GM20000 (cell line): ENCODE measurements at regions not wholly inside any gene's neighbourhood (a gene's known extent, or its start where the extent isn't known, plus 50 kb on each side); places are given as distances from the start of the nearest gene placed in this dataset.

ENCODE experiments used
- DNase-seq: peaks from one replicate; pipeline ENCODE4 v3.0.0; 2012; ENCODE audit warnings: low spot score
- TF ChIP-seq, protein P1 (sequence below): IDR thresholded peaks from 2 replicates; pipeline ENCODE4 v1.5.1; 2012; ENCODE audit warnings: mild to moderate bottlenecking, control low read depth; ENCODE audit errors: extremely low read depth, missing control alignments

DNA sequence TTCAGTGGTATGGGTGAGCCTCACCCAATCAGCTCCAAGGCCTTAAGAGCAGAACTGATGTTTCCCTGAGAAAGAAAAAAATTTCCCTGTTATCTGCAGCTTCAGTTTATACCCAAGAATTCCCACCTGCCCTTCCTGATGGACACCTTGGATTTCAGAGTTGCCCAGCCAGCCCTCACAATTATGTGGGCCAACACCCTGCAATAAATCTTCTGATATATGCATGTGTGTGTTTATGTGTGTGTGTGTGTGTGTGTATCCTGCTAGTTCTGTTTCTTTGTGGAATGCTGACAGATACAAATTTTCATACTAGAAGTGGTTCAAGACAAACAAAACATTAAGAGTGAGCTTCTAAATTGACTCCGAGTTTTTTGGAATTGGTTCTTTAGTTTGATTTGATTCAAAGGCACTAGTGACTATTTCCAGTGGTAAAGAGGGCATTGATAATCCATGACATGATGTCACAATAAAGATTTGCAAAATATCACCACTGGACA is 246.6 kb upstream of the BTBD3 start:
- TF ChIP-seq, protein P1, sequence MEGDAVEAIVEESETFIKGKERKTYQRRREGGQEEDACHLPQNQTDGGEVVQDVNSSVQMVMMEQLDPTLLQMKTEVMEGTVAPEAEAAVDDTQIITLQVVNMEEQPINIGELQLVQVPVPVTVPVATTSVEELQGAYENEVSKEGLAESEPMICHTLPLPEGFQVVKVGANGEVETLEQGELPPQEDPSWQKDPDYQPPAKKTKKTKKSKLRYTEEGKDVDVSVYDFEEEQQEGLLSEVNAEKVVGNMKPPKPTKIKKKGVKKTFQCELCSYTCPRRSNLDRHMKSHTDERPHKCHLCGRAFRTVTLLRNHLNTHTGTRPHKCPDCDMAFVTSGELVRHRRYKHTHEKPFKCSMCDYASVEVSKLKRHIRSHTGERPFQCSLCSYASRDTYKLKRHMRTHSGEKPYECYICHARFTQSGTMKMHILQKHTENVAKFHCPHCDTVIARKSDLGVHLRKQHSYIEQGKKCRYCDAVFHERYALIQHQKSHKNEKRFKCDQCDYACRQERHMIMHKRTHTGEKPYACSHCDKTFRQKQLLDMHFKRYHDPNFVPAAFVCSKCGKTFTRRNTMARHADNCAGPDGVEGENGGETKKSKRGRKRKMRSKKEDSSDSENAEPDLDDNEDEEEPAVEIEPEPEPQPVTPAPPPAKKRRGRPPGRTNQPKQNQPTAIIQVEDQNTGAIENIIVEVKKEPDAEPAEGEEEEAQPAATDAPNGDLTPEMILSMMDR, result no peak
- no peak for DNase-seq

DNA sequence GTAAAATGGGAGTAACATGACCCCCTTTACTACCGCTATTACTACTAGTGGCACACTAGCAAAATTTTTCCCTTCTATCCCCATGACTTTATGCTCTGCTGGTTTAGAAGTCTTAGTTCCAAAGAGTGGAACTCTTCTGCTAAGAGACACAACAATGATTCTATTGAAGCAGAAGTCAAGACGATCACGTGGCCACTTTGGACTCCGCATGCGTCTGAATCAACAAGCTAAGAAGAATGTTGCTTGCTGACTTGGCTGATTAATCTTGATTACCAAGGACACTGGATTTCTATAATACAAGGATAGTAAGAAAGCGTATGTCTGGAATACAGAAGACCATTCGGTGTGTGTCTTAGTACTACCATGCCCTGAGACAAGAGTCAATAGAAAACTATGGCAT is 244.7 kb upstream of the BTBD3 start:
- TF ChIP-seq, protein P1, result no peak
- DNase-seq, result no peak

DNA sequence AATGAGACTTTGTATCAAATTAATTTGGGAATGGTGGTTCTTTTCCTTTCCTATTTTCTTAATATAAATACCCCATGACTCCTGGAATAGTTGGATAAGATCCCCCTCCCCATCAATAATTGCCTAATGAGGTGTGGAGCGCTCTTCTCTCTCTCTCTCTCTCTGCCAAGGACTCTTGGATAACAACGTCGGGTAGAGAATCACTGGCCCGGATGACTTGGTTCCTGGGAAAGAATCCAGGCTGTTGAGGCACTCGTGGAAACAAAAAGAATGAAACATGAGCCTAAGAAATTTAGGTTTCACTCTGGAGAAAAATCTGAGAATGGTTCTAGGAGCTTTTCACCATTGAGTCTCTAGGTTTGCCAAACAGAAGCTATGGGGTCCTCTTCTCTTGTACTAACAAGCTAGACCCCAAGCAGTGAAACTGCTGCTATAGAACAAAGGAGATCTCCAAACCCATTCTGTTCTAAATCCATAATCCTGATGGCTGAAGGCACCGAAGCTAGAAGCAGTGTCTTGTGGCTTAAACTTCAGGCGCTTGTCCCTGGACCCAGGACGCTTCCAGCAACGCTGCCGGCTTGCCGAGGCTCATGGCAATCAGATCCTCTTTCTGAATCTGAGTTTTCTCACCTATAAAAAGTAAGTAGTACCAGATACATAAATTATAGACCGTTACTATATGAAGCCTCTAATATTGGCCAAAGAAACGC is 241.6 kb upstream of the BTBD3 start:
- TF ChIP-seq, protein P1, result no peak
- no peak for DNase-seq

DNA sequence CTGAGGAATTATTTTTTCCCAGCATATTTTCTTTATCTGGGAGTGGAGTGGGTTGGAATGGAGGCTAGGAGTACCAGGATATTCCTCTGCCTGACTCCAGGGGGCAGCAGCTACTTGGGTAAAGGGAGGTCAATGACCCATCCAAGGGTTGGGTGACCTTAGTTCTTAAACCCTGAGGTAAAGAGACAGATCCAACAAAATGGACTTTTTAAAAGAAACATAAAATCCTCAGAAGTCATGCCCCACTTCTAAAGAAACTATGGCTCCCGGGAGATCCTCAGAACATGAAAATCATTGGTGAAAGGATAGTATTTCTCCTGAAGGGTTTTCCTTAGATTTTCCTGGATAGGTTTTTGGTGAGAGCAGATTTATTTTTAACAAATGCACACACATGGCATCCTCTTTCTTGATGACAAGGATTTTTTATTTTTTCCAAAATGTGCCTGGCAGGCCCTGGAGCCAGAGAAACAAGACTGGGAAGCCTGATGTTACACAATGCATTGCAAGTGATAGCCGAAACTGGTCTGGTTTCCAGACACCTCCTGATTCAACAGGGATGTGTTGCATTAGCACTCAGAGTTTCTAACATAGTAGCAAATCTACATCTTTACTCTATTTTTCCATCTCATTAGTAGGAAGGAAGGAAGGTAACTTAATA is 240.9 kb upstream of the BTBD3 start:
- TF ChIP-seq, protein P1, result peak; percentile 68

DNA sequence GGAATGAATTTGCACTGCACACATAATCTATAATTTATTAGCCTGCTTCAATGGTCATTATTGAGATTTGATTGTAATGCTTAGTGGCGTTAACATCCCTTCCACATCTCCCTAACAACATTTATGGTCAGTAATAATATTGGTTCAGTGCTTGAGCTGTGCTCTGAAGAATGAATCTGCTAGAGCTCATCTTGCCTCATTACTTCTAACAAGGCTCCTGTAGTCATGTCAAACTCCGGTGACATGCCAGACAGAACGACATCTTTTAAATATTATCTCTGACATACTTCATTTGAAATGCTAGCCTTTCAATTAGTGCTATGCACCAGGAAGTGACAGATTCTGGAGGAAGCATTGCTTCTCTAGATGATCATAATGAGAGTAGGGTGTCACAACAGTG is 240.3 kb upstream of the BTBD3 start:
- TF ChIP-seq, protein P1, result no peak
- DNase-seq, result no peak

More for the DNA sequence above, 240.9 kb upstream of the BTBD3 start:
- peak; percentile 51 for DNase-seq

DNA sequence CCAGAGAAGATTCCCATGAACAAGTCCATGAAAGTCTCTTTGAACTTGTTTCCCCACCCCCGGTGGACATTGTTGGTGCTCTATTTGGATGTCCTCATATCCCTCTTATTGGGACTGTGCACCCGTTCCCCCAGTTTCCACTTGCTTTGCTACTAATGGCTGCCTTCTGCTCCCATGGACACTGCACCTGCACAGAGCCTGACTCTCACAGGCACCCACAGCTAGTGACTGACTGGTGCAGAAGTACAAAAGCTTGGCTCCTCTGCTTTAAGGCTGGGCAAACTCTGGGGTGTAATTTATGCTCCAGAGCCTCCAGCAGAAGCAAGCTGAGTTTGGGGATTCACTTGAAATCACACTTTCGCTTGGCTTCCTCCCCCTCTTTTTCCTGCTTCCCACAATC is 239.9 kb upstream of the BTBD3 start:
- DNase-seq, result no peak

DNA sequence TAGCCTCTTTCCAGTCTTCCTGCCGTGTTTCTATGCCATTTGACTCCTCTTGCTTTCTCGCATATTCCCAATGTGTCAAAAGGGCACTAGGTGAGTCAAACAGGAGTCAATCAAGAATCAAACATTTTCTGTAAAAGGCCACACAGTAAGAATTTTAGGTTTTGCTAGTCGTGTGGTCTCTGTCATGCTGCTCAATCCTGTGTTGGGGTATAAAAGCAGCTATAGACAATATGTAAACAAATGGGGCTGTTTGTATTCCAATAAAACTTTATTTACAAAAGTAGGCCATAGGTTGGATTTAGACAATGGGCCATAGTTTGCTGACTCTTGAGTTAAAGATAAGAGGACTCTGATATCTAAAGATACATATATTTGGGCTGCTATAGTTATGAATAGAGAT is 235.4 kb upstream of the BTBD3 start:
- TF ChIP-seq, protein P1, result no peak
- DNase-seq, result no peak

More for the DNA sequence above, 239.9 kb upstream of the BTBD3 start:
- TF ChIP-seq, protein P1, result no peak
